K562 (cell line): ENCODE measurements at regions not wholly inside any gene's neighbourhood (a gene's known extent, or its start where the extent isn't known, plus 50 kb on each side); places are given as distances from the start of the nearest gene placed in this dataset.

ENCODE experiments used
- BCL6 ChIP-seq: fragments of 250-450 bp; sonication (Bioruptor Pico); IDR thresholded peaks from 2 replicates; pipeline ENCODE4 v1.4.0; 2020
- CAMTA2 ChIP-seq: fragments of 250-450 bp; sonication (Bioruptor Pico); conservative IDR thresholded peaks from 2 replicates; pipeline ENCODE4 v1.5.1; 2022
- KDM1A ChIP-seq, 2 experiments: fragments of 450-650 bp; IDR thresholded peaks; 2 replicates each; pipeline ENCODE4 v1.6.1; 2016; ENCODE audit warnings: mild to moderate bottlenecking in 2 of 2
- XRCC4 ChIP-seq: IDR thresholded peaks from one replicate; pipeline ENCODE4 v1.6.1; 2011; ENCODE audit not compliant: insufficient read depth, insufficient read length; ENCODE audit errors: extremely low read depth
- TF ChIP-seq, protein P1 (sequence below): sonication (generic); formaldehyde crosslinking; IDR thresholded peaks from 2 replicates; pipeline ENCODE4 v1.8.0; 2022; ENCODE audit warnings: missing genetic modification reagents, mild to moderate bottlenecking, moderate library complexity, borderline replicate concordance
- TF ChIP-seq, protein P2 (sequence below), 2 experiments: IDR thresholded peaks; 2 replicates each; pipeline ENCODE4 v1.6.1; 2011; ENCODE audit warnings: borderline replicate concordance in 1 of 2, control low read depth in 1 of 2, low read depth in 1 of 2, low read length in 1 of 2, mild to moderate bottlenecking in 1 of 2, mixed read lengths in 1 of 2, moderate library complexity in 1 of 2; ENCODE audit not compliant: insufficient read depth in 1 of 2, insufficient read length in 1 of 2, poor library complexity in 1 of 2, severe bottlenecking in 1 of 2; ENCODE audit errors: extremely low read depth in 1 of 2

DNA sequence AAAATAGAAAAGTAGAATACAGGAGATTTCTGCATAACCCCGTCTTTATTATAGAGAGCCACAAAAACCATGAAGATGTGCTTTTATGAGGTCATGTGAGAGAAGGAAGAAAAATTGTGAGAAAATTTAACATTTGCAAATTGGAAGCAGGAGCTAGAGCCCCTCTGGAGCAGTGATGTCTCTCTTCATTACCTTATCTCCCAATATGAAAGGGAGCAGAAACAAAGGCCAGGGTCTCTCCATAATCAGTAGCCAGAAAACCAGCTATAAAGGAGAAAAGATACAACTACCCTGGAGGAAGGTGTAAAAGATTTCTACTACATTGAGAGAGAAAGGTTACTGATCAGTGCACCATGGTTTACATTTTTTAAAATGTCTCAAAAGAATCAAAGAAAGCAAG, 53.2 kb upstream of the ITGA1 start:
- no peak for TF ChIP-seq CAMTA2
- TF ChIP-seq, protein P1, sequence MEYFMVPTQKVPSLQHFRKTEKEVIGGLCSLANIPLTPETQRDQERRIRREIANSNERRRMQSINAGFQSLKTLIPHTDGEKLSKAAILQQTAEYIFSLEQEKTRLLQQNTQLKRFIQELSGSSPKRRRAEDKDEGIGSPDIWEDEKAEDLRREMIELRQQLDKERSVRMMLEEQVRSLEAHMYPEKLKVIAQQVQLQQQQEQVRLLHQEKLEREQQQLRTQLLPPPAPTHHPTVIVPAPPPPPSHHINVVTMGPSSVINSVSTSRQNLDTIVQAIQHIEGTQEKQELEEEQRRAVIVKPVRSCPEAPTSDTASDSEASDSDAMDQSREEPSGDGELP: no peak
- TF ChIP-seq KDM1A (IDR thresholded peaks at IDR 0.05): no peak
- TF ChIP-seq BCL6 (CRISPR knock-in tag): no peak
- TF ChIP-seq, protein P2, sequence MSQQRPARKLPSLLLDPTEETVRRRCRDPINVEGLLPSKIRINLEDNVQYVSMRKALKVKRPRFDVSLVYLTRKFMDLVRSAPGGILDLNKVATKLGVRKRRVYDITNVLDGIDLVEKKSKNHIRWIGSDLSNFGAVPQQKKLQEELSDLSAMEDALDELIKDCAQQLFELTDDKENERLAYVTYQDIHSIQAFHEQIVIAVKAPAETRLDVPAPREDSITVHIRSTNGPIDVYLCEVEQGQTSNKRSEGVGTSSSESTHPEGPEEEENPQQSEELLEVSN (IDR thresholded peaks at IDR 0.05; ENCODE audit: borderline replicate concordance in 1 of 2, extremely low read depth in 1 of 2, insufficient read depth in 1 of 2, insufficient read length in 1 of 2, low read depth in 1 of 2, low read length in 1 of 2, poor library complexity in 1 of 2, severe bottlenecking in 1 of 2): no peak
- TF ChIP-seq XRCC4: no peak
